RWPE2 (cell line): ENCODE measurements at regions not wholly inside any gene's neighbourhood (a gene's known extent, or its start where the extent isn't known, plus 50 kb on each side); places are given as distances from the start of the nearest gene placed in this dataset.

ENCODE experiments used
- ATAC-seq: fragments of 200-7000 bp; cut with Tn5 transposase; 3 replicates; pipeline ENCODE4 v1.9.1; 2021; ENCODE audit warnings: low read depth
- DNase-seq: peaks from one replicate; pipeline ENCODE4 v3.0.0-alpha.2; 2020; ENCODE audit warnings: low spot score
- H3K27ac ChIP-seq: fragments of 450-650 bp; 2 replicates; pipeline ENCODE4 v1.5.1; 2017; ENCODE audit warnings: mild to moderate bottlenecking; ENCODE audit not compliant: poor library complexity, severe bottlenecking
- H3K27me3 ChIP-seq: fragments of 250-450 bp; sonication (Bioruptor Pico); 2 replicates; pipeline ENCODE4 v1.5.1; 2021; ENCODE audit warnings: mild to moderate bottlenecking, moderate library complexity; ENCODE audit not compliant: insufficient read depth, poor library complexity, severe bottlenecking
- H3K36me3 ChIP-seq: fragments of 250-450 bp; sonication (Bioruptor Pico); 2 replicates; pipeline ENCODE4 v1.5.1; 2020; ENCODE audit warnings: low read depth, mild to moderate bottlenecking, moderate library complexity
- H3K4me1 ChIP-seq: fragments of 250-450 bp; sonication (Bioruptor Pico); 2 replicates; pipeline ENCODE4 v1.5.1; 2021; ENCODE audit warnings: mild to moderate bottlenecking, moderate library complexity; ENCODE audit not compliant: insufficient read depth, poor library complexity, severe bottlenecking
- H3K4me3 ChIP-seq: fragments of 250-450 bp; sonication (Bioruptor Pico); 2 replicates; pipeline ENCODE4 v1.5.1; 2021; ENCODE audit warnings: mild to moderate bottlenecking, moderate library complexity; ENCODE audit not compliant: severe bottlenecking
- H3K9me3 ChIP-seq: fragments of 250-450 bp; sonication (Bioruptor Pico); 2 replicates; pipeline ENCODE4 v1.5.1; 2021; ENCODE audit warnings: mild to moderate bottlenecking, moderate library complexity; ENCODE audit not compliant: severe bottlenecking
- TF ChIP-seq, protein P1 (sequence below): fragments of 450-650 bp; IDR thresholded peaks from one replicate; pipeline ENCODE4 v1.5.1; 2017; ENCODE audit warnings: mild to moderate bottlenecking, moderate library complexity; ENCODE audit not compliant: poor library complexity, severe bottlenecking

DNA sequence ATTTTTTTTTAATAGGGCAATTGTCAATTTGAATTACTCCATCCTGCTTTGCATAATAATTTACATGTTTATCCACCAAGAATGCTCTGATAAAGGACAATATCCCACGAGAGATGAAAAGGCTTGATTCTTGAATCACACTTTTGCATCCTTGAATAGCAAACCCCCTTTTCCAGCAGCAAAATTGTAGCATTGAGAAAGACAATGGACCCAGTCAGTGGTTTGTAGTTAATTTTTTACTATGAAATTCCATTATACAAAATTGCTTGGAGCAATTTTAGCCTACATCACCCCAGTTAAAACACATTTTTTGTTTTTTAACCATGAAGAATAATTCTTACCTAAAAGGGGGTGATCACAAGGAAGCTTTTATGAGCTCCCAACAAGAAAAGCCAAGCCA lies 255.1 kb downstream of the RND3 start:
- H3K9me3 ChIP-seq: no peaks in the 10 kb centered on the region
- H3K36me3 ChIP-seq: no peaks in the 10 kb centered on the region
- TF ChIP-seq, protein P1, sequence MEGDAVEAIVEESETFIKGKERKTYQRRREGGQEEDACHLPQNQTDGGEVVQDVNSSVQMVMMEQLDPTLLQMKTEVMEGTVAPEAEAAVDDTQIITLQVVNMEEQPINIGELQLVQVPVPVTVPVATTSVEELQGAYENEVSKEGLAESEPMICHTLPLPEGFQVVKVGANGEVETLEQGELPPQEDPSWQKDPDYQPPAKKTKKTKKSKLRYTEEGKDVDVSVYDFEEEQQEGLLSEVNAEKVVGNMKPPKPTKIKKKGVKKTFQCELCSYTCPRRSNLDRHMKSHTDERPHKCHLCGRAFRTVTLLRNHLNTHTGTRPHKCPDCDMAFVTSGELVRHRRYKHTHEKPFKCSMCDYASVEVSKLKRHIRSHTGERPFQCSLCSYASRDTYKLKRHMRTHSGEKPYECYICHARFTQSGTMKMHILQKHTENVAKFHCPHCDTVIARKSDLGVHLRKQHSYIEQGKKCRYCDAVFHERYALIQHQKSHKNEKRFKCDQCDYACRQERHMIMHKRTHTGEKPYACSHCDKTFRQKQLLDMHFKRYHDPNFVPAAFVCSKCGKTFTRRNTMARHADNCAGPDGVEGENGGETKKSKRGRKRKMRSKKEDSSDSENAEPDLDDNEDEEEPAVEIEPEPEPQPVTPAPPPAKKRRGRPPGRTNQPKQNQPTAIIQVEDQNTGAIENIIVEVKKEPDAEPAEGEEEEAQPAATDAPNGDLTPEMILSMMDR: no peak
- H3K4me1 ChIP-seq: no peaks in the 10 kb centered on the region
- ATAC-seq: no peak
- H3K27ac ChIP-seq: no peak overlapping the region
- DNase-seq: no peak
- H3K27me3 ChIP-seq: no peaks in the 10 kb centered on the region
- no peak overlapping the region for H3K4me3 ChIP-seq

DNA sequence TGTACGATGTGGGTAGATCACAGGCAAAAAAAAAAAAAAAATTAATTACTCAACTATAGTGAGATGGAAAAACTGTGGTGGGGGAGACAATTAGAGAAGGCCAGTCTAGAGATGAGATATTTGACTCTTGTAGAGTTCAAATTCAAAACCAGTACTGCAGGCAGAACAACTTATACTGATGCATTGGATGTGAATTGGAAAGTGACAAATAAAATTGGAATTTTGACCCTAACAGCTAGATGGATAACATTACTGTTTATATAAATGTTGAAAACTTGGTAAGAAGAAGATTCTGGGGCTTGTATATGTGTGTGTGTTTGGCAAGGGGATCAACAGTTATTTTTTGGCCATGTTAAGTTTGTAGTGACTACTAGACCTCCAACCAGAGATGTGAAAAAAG lies 256.9 kb downstream of the RND3 start:
- TF ChIP-seq, protein P1: no peak
- no peaks in the 10 kb centered on the region for H3K4me1 ChIP-seq
- no peaks in the 10 kb centered on the region for H3K27me3 ChIP-seq
- no peak for DNase-seq
- H3K4me3 ChIP-seq: no peak overlapping the region
- ATAC-seq: no peak
- H3K27ac ChIP-seq: no peak overlapping the region
- H3K9me3 ChIP-seq: no peaks in the 10 kb centered on the region
- H3K36me3 ChIP-seq: no peaks in the 10 kb centered on the region

DNA sequence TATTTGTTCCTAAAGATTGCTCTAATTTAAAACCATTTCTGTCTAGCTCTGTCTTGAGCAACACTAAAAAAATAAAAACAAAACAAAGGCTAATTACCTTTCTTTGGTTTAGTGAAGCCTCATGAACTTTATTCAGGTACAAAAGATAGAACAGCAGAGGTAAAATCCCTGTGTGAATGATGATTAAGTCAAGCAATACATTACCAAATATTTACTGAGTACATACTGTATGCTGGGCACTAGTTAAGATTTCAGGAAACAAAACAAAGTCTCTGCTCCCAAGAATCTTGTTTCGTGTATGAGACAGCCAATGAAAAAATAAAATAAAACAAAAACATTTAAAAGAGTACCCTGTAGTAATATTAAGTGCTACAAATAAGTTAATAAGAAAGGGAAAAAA lies 257.5 kb downstream of the RND3 start:
- no peaks in the 10 kb centered on the region for H3K36me3 ChIP-seq
- no peak for ATAC-seq
- no peak for DNase-seq

DNA sequence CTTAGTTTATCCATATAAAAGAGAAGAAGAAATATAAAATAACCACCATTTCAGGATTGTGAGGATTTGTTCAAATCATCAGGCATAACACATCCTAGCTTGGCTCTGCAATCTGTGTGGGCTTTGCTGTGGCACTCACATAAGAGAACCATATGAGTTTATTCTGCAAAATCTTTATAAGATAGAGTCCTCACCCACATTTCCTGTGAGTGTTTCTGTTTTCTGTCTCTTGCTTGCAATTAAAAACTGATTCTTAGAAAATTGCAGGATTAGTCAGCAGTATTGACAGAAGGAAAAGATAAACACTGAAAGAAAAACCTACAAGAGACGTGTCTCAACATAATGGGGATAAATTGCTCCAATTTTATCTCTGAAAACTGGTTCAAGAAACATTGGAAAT lies 258.5 kb downstream of the RND3 start:
- H3K27me3 ChIP-seq: no peaks in the 10 kb centered on the region
- H3K4me3 ChIP-seq: no peak overlapping the region
- TF ChIP-seq, protein P1: no peak
- no peaks in the 10 kb centered on the region for H3K4me1 ChIP-seq
- H3K36me3 ChIP-seq: no peaks in the 10 kb centered on the region
- DNase-seq (no peak), ATAC-seq (no peak)
- no peak overlapping the region for H3K27ac ChIP-seq
- no peaks in the 10 kb centered on the region for H3K9me3 ChIP-seq

More for the DNA sequence above, 257.5 kb downstream of the RND3 start:
- Histone ChIP-seq H3K4me1 (no peaks in the 10 kb centered on the region), H3K27ac (no peak overlapping the region), H3K27me3 (no peaks in the 10 kb centered on the region), H3K9me3 (no peaks in the 10 kb centered on the region), H3K4me3 (no peak overlapping the region)
- TF ChIP-seq, protein P1: no peak

DNA sequence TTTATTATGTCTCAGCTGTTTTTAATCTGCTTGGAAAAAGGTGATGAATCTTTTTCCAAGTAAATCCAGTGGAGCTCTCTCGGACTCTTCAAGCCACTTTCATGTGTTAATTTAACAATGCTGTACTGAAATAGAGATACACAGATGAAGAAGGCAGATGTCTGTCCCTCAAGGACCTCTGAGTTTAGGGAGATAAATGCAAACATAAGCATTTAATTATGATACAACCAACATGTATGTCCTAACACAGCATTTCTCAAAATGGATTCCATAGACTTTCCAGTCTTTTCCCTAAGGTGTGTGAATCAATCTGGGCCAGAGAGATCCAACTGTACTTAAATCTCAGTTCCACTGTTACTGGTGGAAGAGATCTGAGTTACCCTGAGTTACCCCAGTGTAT lies 262.4 kb downstream of the RND3 start:
- Histone ChIP-seq H3K27ac (no peak overlapping the region), H3K9me3 (no peaks in the 10 kb centered on the region), H3K4me1 (no peaks in the 10 kb centered on the region), H3K4me3 (no peak overlapping the region), H3K27me3 (no peaks in the 10 kb centered on the region), H3K36me3 (no peaks in the 10 kb centered on the region)
- no peak for ATAC-seq
- TF ChIP-seq, protein P1: no peak
- DNase-seq: no peak
